A673 (cell line): ENCODE measurements at regions not wholly inside any gene's neighbourhood (a gene's known extent, or its start where the extent isn't known, plus 50 kb on each side); places are given as distances from the start of the nearest gene placed in this dataset.

Experiments used
- BruUV-seq: library from RNA; stranded (reverse); fragments of 400-500 nt; replicated peaks from 2 replicates; lab custom pipeline; 2021; lab: Mats Ljungman, UMichigan
- CTCF ChIA-PET: fragments of 300-600 bp; sonication (Branson Sonifier 250); formaldehyde crosslinking; loops from one replicate; lab custom pipeline; 2022; ENCODE audit warnings: antibody characterized with exemption; lab: Charles Lee
- POLR2A ChIA-PET: fragments of 300-600 bp; sonication (Branson Sonifier 250); formaldehyde crosslinking; loops from one replicate; lab custom pipeline; 2022; ENCODE audit warnings: antibody characterized with exemption; ENCODE audit not compliant: low non-redundant PET; lab: Charles Lee
- DNase-seq: peaks from one replicate; pipeline ENCODE4 v3.0.0-alpha.2; 2015; ENCODE audit warnings: low spot score
- H3K27ac ChIP-seq: fragments of 200-600 bp; sonication (generic); 2 replicates; pipeline ENCODE4 v1.5.1; 2016; ENCODE audit warnings: mixed run types, low read depth, mild to moderate bottlenecking, mixed read lengths, antibody characterized with exemption, low read length; ENCODE audit not compliant: poor library complexity, severe bottlenecking
- H3K27me3 ChIP-seq: fragments of 200-600 bp; sonication (generic); replicated peaks from 2 replicates; pipeline ENCODE4 v1.6.1; 2017; ENCODE audit warnings: mixed run types, low read depth, mild to moderate bottlenecking, mixed read lengths, antibody characterized with exemption, low read length; ENCODE audit not compliant: insufficient read depth, poor library complexity
- H3K36me3 ChIP-seq: fragments of 200-600 bp; sonication (generic); 2 replicates; pipeline ENCODE4 v1.6.1; 2016; ENCODE audit warnings: mixed run types, mild to moderate bottlenecking, mixed read lengths, antibody characterized with exemption, low read length; ENCODE audit not compliant: insufficient read depth, poor library complexity, severe bottlenecking
- H3K4me1 ChIP-seq: fragments of 200-600 bp; sonication (generic); 2 replicates; pipeline ENCODE4 v1.6.1; 2017; ENCODE audit warnings: mixed run types, mild to moderate bottlenecking, mixed read lengths, antibody characterized with exemption, low read length; ENCODE audit not compliant: insufficient read depth, poor library complexity, severe bottlenecking
- H3K4me3 ChIP-seq: fragments of 200-600 bp; sonication (generic); 2 replicates; pipeline ENCODE4 v1.5.1; 2016; ENCODE audit warnings: low read depth, mixed run types, mild to moderate bottlenecking, mixed read lengths, low read length; ENCODE audit not compliant: poor library complexity, severe bottlenecking
- H3K9me3 ChIP-seq: fragments of 200-600 bp; sonication (generic); 2 replicates; pipeline ENCODE4 v1.6.1; 2016; ENCODE audit warnings: mixed run types, low read depth, mild to moderate bottlenecking, mixed read lengths, antibody characterized with exemption, low read length; ENCODE audit not compliant: poor library complexity, severe bottlenecking
- CTCF ChIP-seq: fragments of 300-800, 200-600 bp; sonication (generic); conservative IDR thresholded peaks from 2 replicates; pipeline ENCODE4 v1.5.1; 2017; ENCODE audit warnings: low read depth, mild to moderate bottlenecking, antibody characterized with exemption, low read length, moderate library complexity, mixed read lengths
- EZH2 ChIP-seq: fragments of 200-600 bp; sonication (generic); IDR thresholded peaks from 2 replicates; pipeline ENCODE4 v1.6.1; 2017; ENCODE audit warnings: borderline replicate concordance, low read depth, mild to moderate bottlenecking, mixed read lengths, antibody characterized with exemption, low read length; ENCODE audit not compliant: poor library complexity, severe bottlenecking
- intact Hi-C: fragments of 100-400 bp; cut with micrococcal nuclease; formaldehyde crosslinking; loops from one replicate; pipeline ENCODE4 v1.10.0; 2022; ENCODE audit not compliant: unreplicated experiment

GRCh38 chr1:202067188-202067974 lies 55.3 kb upstream of the GPR37L1 start:
- ChIA-PET CTCF (interaction anchor here (0.7 kb wide), 1 partner anchor 94 kb away, joined by 3 read pairs; no protein-coding TSS in a partner anchor), POLR2A (interaction anchor here (0.6 kb wide), 1 partner anchor 39 kb away, joined by 3 read pairs; no protein-coding TSS in a partner anchor)
- intact Hi-C loops, result no loop called here
- Histone ChIP-seq H3K4me3 (no peak overlapping the region), H3K36me3 (no peaks in the 10 kb centered on the region), H3K9me3 (no peaks in the 10 kb centered on the region), H3K4me1 (no peaks in the 10 kb centered on the region), H3K27me3 (no peaks in the 10 kb centered on the region), H3K27ac (no peak overlapping the region)
- no peak for TF ChIP-seq CTCF
- TF ChIP-seq EZH2, result no peak
- BruUV-seq, result no TSS peak
- no peak for DNase-seq

- no peak for DNase-seq
- ChIA-PET CTCF (no interaction called here), POLR2A (no interaction called here)
- Histone ChIP-seq H3K4me1 (no peaks in the 10 kb centered on the region), H3K36me3 (no peaks in the 10 kb centered on the region), H3K27me3 (no peaks in the 10 kb centered on the region), H3K4me3 (no peak overlapping the region), H3K27ac (no peak overlapping the region), H3K9me3 (no peaks in the 10 kb centered on the region)
- TF ChIP-seq CTCF (no peak), EZH2 (no peak)
- intact Hi-C loops, result no loop called here
- BruUV-seq, result no TSS peak
These were observed 54.1 kb upstream of the GPR37L1 start for GRCh38 chr1:202068596-202068995.

GRCh38 chr1:202069662-202070061 lies 53.1 kb upstream of the GPR37L1 start:
- CTCF ChIA-PET, result no interaction called here
- BruUV-seq, result no TSS peak

More at GRCh38 chr1:202069662-202070061, 53.1 kb upstream of the GPR37L1 start:
- Histone ChIP-seq H3K27me3 (no peaks in the 10 kb centered on the region), H3K4me3 (no peak overlapping the region), H3K9me3 (no peaks in the 10 kb centered on the region), H3K27ac (no peak overlapping the region), H3K36me3 (no peaks in the 10 kb centered on the region), H3K4me1 (no peaks in the 10 kb centered on the region)
- no peak for DNase-seq
- POLR2A ChIA-PET, result no interaction called here
- intact Hi-C loops, result no loop called here
- TF ChIP-seq CTCF, result no peak
